Activated B cell treated with CpG ODN at 0.5 μM for 24 hours (primary cell): ENCODE measurements at regions not wholly inside any gene's neighbourhood (a gene's known extent, or its start where the extent isn't known, plus 50 kb on each side); places are given as distances from the start of the nearest gene placed in this dataset.

Experiments
- ATAC-seq: fragments of 200-7000 bp; cut with Tn5 transposase; one replicate; pipeline ENCODE4 v1.10.0; 2021; ENCODE audit warnings: low read depth, mild to moderate bottlenecking, moderate library complexity
- CTCF ChIA-PET: fragments of 350-600 bp; sonication (Branson Sonifier 250); formaldehyde crosslinking; loops from one replicate; lab custom pipeline; 2021; ENCODE audit warnings: antibody characterized with exemption; lab: Charles Lee
- POLR2A ChIA-PET: fragments of 350-600 bp; sonication (Branson Sonifier 250); formaldehyde crosslinking; loops from one replicate; lab custom pipeline; 2021; ENCODE audit warnings: antibody characterized with exemption; lab: Charles Lee
- DNase-seq: peaks from one replicate; pipeline ENCODE4 v3.0.0; 2022
- H3K27ac Mint-ChIP-seq: one replicate; pipeline ENCODE4 v1.8.0; 2020; ENCODE audit warnings: mixed read lengths
- H3K27me3 Mint-ChIP-seq: one replicate; pipeline ENCODE4 v1.8.0; 2021; ENCODE audit warnings: mixed read lengths
- H3K36me3 Mint-ChIP-seq: one replicate; pipeline ENCODE4 v1.8.0; 2021; ENCODE audit warnings: low read depth, mixed read lengths
- H3K4me1 Mint-ChIP-seq: one replicate; pipeline ENCODE4 v1.8.0; 2021; ENCODE audit warnings: mixed read lengths
- H3K4me3 Mint-ChIP-seq: one replicate; pipeline ENCODE4 v1.8.0; 2020; ENCODE audit warnings: mild to moderate bottlenecking, mixed read lengths
- H3K9me3 Mint-ChIP-seq: one replicate; pipeline ENCODE4 v1.8.0; 2020; ENCODE audit warnings: mixed read lengths
- CTCF ChIP-seq: fragments of 200-600 bp; IDR thresholded peaks from one replicate; pipeline ENCODE4 v1.8.0; 2022; ENCODE audit warnings: antibody characterized with exemption, mild to moderate bottlenecking
- intact Hi-C: fragments of 100-400 bp; cut with micrococcal nuclease; formaldehyde crosslinking; loops from one replicate; pipeline ENCODE4 v1.15.1; 2024

- intact Hi-C loops: no loop called here
- no peak for ATAC-seq
- ChIA-PET CTCF (no interaction called here), POLR2A (no interaction called here)
- no peaks in the 10 kb centered on the region for H3K4me1 Mint-ChIP-seq
- peaks cover 9% of the 10 kb centered on the region for H3K27me3 Mint-ChIP-seq
- no peak overlapping the region for H3K27ac Mint-ChIP-seq
- no peaks in the 10 kb centered on the region for H3K36me3 Mint-ChIP-seq
- no peak overlapping the region for H3K4me3 Mint-ChIP-seq
- DNase-seq: no peak
- peaks cover 5% of the 10 kb centered on the region for H3K9me3 Mint-ChIP-seq
- no peak for TF ChIP-seq CTCF
These were observed 134.9 kb upstream of the ZBTB20 start for GRCh38 chr3:115281697-115282675.

- DNase-seq (no peak), ATAC-seq (no peak)
- Mint-ChIP-seq H3K4me3 (no peak overlapping the region), H3K9me3 (no peaks in the 10 kb centered on the region), H3K4me1 (no peaks in the 10 kb centered on the region), H3K27ac (no peak overlapping the region), H3K36me3 (no peaks in the 10 kb centered on the region), H3K27me3 (peaks cover 5% of the 10 kb centered on the region)
- intact Hi-C loops: no loop called here
- CTCF ChIA-PET: no interaction called here
- no peak for TF ChIP-seq CTCF
- POLR2A ChIA-PET: no interaction called here
These were observed 137.9 kb upstream of the ZBTB20 start for GRCh38 chr3:115284980-115285379.

GRCh38 chr3:115286529-115287197 is 139.6 kb upstream of the ZBTB20 start:
- Mint-ChIP-seq H3K4me3 (no peak overlapping the region), H3K27ac (no peak overlapping the region), H3K4me1 (no peaks in the 10 kb centered on the region), H3K36me3 (no peaks in the 10 kb centered on the region), H3K27me3 (peaks cover 3% of the 10 kb centered on the region), H3K9me3 (no peaks in the 10 kb centered on the region)
- DNase-seq (no peak), ATAC-seq (no peak)
- TF ChIP-seq CTCF: no peak
- POLR2A ChIA-PET: no interaction called here
- CTCF ChIA-PET: no interaction called here
- intact Hi-C loops: no loop called here

GRCh38 chr3:115287198-115287597 is 140.1 kb upstream of the ZBTB20 start:
- H3K36me3 Mint-ChIP-seq: no peaks in the 10 kb centered on the region
- intact Hi-C loops: no loop called here
- no peaks in the 10 kb centered on the region for H3K4me1 Mint-ChIP-seq
- POLR2A ChIA-PET: no interaction called here
- H3K4me3 Mint-ChIP-seq: no peak overlapping the region
- CTCF ChIA-PET: no interaction called here
- peaks cover 3% of the 10 kb centered on the region for H3K27me3 Mint-ChIP-seq
- ATAC-seq: no peak
- DNase-seq: no peak
- no peaks in the 10 kb centered on the region for H3K9me3 Mint-ChIP-seq
- TF ChIP-seq CTCF: no peak
- H3K27ac Mint-ChIP-seq: no peak overlapping the region

- ATAC-seq: no peak
- no peak for TF ChIP-seq CTCF
- Mint-ChIP-seq H3K27me3 (no peaks in the 10 kb centered on the region), H3K4me3 (no peak overlapping the region), H3K4me1 (no peaks in the 10 kb centered on the region), H3K27ac (no peak overlapping the region), H3K36me3 (no peaks in the 10 kb centered on the region), H3K9me3 (no peaks in the 10 kb centered on the region)
- intact Hi-C loops: no loop called here
- no peak for DNase-seq
- ChIA-PET POLR2A (no interaction called here), CTCF (no interaction called here)
These were observed 145.0 kb upstream of the ZBTB20 start for GRCh38 chr3:115292131-115292530.
